ACC112 (cell line): ENCODE measurements at regions not wholly inside any gene's neighbourhood (a gene's known extent, or its start where the extent isn't known, plus 50 kb on each side); places are given as distances from the start of the nearest gene placed in this dataset.

Experiments
- H2AFZ ChIP-seq: fragments of 200-600 bp; sonication (generic); one replicate; pipeline ENCODE4 v1.6.0; 2017; ENCODE audit warnings: antibody characterized with exemption, low read length; ENCODE audit not compliant: unreplicated experiment
- H3K27ac ChIP-seq: fragments of 200-600 bp; sonication (generic); 2 replicates; pipeline ENCODE4 v1.5.1; 2014; ENCODE audit warnings: low read depth, mild to moderate bottlenecking, antibody characterized with exemption, low read length, moderate library complexity
- H3K27me3 ChIP-seq: fragments of 200-600 bp; sonication (generic); 2 replicates; pipeline ENCODE4 v1.6.1; 2014; ENCODE audit warnings: mild to moderate bottlenecking, antibody characterized with exemption, low read length, moderate library complexity, mixed read lengths; ENCODE audit not compliant: insufficient read depth
- H3K36me3 ChIP-seq: fragments of 200-600 bp; sonication (generic); 2 replicates; pipeline ENCODE4 v1.6.1; 2016; ENCODE audit warnings: mild to moderate bottlenecking, antibody characterized with exemption, low read length, moderate library complexity, mixed read lengths; ENCODE audit not compliant: insufficient read depth
- H3K4me1 ChIP-seq: fragments of 200-600 bp; sonication (generic); one replicate; pipeline ENCODE4 v1.6.1; 2016; ENCODE audit warnings: low read length, mixed read lengths; ENCODE audit not compliant: insufficient read depth, unreplicated experiment, control insufficient read depth
- H3K4me3 ChIP-seq: fragments of 200-600 bp; sonication (generic); 2 replicates; pipeline ENCODE4 v1.5.1; 2014; ENCODE audit warnings: mild to moderate bottlenecking, low read depth, low read length
- H3K79me2 ChIP-seq: fragments of 200-600 bp; sonication (generic); one replicate; pipeline ENCODE4 v1.6.0; 2016; ENCODE audit warnings: low read length; ENCODE audit not compliant: control insufficient read depth, unreplicated experiment, insufficient read depth

DNA sequence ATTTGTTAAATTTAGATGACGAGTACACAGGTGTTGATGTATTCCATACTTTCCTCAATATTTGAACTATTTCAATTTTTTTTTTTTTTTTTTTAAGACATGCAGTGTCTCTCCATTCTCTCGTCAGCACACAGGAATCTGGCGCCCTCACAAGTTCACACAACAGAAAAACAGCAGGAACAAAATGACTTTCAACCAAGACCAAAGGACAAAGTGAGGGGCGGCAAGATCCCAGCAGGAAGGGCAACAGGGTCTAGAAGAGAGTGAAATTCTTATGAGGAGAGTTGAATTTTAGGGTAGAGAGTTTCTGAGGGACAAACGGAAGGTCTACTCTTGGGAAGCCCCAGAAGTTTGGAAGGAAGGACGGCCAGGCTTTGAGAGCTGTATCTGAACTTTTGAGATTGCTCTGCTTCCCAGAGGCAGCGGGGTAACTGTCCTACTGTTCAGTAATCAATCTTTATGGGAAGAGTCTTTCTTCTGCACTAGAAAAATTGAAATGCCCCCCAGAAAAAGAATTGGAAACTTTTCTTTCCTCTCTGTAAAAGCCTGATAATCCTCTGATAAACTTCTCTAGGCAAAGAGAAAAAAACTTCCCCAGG lies 760.2 kb downstream of the RAB28 start:
- no peak overlapping the region for H2AFZ ChIP-seq
- peaks cover 20% of the 10 kb centered on the region; the same call in 1 of the 2 replicates for H3K27me3 ChIP-seq
- H3K27ac ChIP-seq, result no peak overlapping the region
- no peak overlapping the region for H3K4me3 ChIP-seq
- H3K4me1 ChIP-seq, result no peaks in the 10 kb centered on the region
- no peaks in the 10 kb centered on the region for H3K36me3 ChIP-seq
- no peaks in the 10 kb centered on the region for H3K79me2 ChIP-seq

DNA sequence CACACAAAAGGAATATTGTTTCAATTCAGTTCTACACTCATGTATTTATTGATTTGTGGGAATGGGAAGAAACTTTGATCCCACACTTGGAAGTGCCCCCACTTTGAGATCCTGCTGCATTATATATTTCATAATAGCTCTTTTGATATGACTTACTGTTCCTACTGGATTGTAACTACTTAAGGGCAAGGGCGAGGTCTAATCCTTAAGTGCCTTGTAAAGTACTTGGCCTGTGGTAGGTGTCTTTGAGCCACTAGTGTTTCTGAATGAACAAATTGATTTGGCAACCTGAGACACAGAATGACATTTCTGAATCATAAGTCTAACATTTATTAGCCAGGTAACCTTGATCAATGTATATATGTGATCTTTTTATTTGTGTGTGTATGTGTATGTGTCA lies 767.2 kb downstream of the RAB28 start:
- Histone ChIP-seq H3K36me3 (no peaks in the 10 kb centered on the region), H3K4me1 (no peaks in the 10 kb centered on the region), H3K27ac (no peak overlapping the region), H3K79me2 (no peaks in the 10 kb centered on the region), H3K4me3 (no peak overlapping the region), H2AFZ (no peak overlapping the region), H3K27me3 (peaks cover 8% of the 10 kb centered on the region; the same call in 1 of the 2 replicates)

DNA sequence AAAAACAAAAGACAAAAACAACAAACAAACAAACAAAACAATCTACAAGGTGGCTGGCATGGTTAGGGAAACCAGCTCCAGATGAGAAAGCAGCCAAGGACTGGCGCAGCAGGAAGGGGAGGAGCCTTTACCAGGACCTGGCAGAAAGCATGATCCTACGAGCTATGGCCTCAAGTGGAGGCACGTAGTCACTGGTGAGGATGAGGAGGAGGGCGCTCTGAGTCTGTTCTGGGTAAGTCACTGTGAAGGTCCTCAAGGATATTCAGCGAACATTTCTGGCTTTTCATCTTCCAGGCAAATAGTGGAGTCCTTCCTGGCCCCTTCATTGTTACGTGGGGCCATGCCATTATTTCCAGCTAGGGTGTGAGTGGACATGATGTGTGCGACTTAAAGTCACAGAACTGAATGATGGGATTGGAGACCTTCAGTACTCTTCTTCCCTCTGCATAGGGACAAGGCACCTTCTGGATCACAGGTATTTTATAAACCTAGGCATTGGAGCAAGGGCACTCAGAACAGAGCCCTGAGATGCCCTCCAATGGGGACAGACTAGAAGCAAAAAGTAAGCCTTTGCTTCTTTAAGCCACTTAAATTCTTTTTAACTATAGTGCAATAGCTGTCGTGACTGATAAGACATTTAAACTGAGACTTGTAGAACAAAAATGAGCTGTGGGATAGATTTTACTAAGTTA lies 771.3 kb downstream of the RAB28 start:
- H3K4me3 ChIP-seq, result no peak overlapping the region
- no peak overlapping the region for H2AFZ ChIP-seq
- no peaks in the 10 kb centered on the region for H3K36me3 ChIP-seq
- no peaks in the 10 kb centered on the region for H3K27me3 ChIP-seq
- no peaks in the 10 kb centered on the region for H3K4me1 ChIP-seq
- H3K79me2 ChIP-seq, result no peaks in the 10 kb centered on the region
- no peak overlapping the region for H3K27ac ChIP-seq

DNA sequence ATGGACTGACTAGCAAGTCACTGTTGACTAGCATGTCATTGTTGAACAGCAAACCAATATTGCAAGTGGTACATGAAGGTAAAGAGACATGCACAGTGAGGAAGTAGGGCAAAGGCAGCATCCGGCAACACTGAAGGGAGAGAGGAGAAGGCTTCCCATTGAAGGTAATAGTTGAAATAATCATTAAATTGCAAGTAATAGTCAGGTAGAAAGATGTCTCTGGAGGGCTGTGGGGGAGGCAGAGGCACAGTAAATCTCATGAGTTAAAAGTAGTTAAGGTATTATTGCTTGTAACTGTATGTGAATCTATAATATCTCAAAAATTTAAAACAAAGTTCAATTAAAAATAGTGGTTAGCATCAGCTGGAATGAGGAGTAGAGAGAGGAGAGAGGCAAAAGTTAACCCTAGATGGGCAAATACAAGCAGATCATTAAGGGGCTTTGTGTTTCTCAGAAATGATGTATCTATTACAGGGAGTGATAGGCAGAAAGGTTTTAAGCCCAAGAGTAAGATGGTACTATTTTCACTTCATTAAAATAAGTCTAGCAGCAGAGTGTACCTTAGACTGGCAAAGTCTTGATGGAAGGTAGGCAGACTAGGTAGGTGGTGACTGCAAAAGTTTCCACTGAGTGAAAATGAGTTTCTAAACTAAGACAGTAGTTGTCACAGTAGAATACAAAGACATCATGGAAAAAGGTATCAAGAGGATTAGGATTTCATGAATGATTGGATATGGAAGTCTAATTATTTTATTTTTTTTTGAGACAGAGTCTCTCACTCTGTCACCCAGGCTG lies 776.6 kb downstream of the RAB28 start:
- H3K36me3 ChIP-seq, result no peaks in the 10 kb centered on the region
- H3K27ac ChIP-seq, result no peak overlapping the region
- H3K79me2 ChIP-seq, result no peaks in the 10 kb centered on the region
- no peaks in the 10 kb centered on the region for H3K4me1 ChIP-seq
- no peak overlapping the region for H2AFZ ChIP-seq
- H3K4me3 ChIP-seq, result no peak overlapping the region
- H3K27me3 ChIP-seq, result no peaks in the 10 kb centered on the region; the same call in 1 of the 2 replicates

DNA sequence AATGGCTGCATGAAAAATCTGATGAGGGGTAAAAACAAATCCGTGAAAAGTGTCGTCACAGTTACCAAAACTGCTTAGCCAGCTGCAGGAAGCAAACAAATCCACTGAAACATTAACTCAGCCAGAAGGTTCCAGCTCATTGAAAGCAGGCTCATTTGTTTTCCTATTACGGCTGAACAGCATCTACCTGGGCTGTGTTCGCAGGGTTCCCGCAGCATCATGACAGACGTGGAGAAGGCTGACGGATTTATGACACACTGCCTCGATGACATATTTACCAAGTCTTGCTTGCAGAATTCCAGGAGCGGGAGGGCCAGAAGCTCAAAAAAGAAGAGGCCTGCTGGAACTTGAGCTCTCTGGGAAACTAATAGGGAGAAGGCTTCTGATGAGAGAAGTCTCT lies 781.1 kb downstream of the RAB28 start:
- no peak overlapping the region for H2AFZ ChIP-seq
- no peak overlapping the region for H3K27ac ChIP-seq

DNA sequence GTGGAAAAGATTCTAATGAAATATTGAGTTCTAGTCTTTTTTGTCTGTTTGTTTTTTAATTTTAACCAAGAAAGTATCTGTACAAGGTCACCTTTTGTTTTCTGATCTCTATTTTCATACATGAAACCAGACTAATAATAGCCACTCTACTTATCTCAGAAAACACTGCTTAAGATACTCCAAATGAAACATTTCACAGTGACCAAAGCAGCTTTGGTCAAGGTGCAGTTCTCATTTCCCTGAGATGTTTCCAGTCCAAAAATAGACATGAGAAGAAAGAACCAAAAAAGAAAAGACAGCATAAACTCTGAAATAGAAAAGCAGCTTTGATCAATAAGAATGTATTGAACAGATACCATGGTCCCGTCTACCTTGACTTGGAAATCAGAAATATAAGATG lies 782.8 kb downstream of the RAB28 start:
- H3K4me3 ChIP-seq, result no peak overlapping the region
- no peaks in the 10 kb centered on the region for H3K4me1 ChIP-seq
- no peaks in the 10 kb centered on the region; the same call in 1 of the 2 replicates for H3K27me3 ChIP-seq
- no peak overlapping the region for H2AFZ ChIP-seq
- H3K36me3 ChIP-seq, result no peaks in the 10 kb centered on the region
- no peak overlapping the region for H3K27ac ChIP-seq
- no peaks in the 10 kb centered on the region for H3K79me2 ChIP-seq

More for the DNA sequence above, 781.1 kb downstream of the RAB28 start:
- Histone ChIP-seq H3K36me3 (no peaks in the 10 kb centered on the region), H3K4me3 (no peak overlapping the region), H3K27me3 (no peaks in the 10 kb centered on the region; the same call in 1 of the 2 replicates), H3K4me1 (no peaks in the 10 kb centered on the region), H3K79me2 (no peaks in the 10 kb centered on the region)

DNA sequence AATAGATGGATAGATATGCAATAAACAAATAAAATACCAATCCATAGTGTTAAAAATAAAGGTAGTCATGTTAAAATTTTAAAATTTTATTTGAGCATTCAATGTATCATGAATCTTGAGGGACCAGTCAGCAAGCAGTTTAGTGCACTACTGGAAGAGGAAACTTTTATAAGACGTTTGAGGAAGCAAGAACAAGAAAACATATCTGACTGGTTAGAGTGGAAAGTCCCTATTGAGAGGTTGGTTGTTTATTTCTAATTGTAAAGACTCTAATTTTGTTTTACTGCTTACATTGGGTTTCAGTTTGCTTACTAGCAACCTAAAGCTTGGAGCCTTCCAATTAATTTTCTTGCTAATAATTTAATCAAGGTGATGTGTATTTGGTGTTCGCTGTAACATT lies 786.2 kb downstream of the RAB28 start:
- Histone ChIP-seq H3K79me2 (no peaks in the 10 kb centered on the region), H3K27me3 (no peaks in the 10 kb centered on the region), H2AFZ (no peak overlapping the region), H3K4me1 (no peaks in the 10 kb centered on the region), H3K27ac (no peak overlapping the region), H3K36me3 (no peaks in the 10 kb centered on the region), H3K4me3 (no peak overlapping the region)

DNA sequence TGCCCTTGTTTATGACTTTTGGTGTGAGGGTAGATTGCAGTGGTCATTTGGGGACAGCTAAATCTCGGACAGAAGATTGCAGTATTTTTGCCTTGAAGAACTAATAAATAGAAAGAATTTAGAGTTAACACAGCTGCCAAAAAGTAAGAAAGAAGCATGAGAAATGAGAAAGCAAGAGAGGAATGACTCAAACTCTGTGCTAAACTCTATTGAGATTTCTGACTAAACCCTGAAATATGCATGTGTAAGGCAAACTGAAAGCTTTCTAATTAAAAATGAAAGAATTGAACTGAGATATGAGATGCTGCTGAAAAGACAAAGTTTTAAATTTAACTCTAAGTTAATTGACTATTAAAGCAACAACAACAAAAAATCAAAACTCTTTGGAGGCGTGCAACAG lies 791.3 kb downstream of the RAB28 start:
- H2AFZ ChIP-seq, result no peak overlapping the region
- H3K36me3 ChIP-seq, result no peaks in the 10 kb centered on the region
- no peaks in the 10 kb centered on the region for H3K79me2 ChIP-seq
- H3K4me1 ChIP-seq, result no peaks in the 10 kb centered on the region
- H3K27me3 ChIP-seq, result no peaks in the 10 kb centered on the region
- H3K4me3 ChIP-seq, result no peak overlapping the region
- H3K27ac ChIP-seq, result no peak overlapping the region

DNA sequence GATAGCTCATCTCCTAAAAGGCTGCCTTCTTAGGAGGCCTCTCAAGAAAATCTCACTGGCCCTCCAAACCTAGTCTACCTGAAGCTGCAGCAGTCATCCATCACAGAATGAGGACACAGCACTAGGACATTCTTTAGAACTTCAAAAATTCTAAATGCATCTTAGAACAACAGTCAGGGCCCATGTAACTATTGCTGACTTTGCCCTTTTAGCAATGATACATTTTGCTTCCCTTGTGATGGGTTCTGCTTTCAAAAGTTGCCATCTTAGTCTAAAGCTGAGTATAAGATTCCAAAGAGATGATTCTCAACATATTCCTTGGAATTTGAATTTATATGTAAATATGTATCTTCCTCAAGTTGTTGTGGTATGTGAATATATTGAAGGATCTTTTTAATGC lies 793.0 kb downstream of the RAB28 start:
- no peak overlapping the region for H3K4me3 ChIP-seq
- H3K4me1 ChIP-seq, result no peaks in the 10 kb centered on the region
- H3K27ac ChIP-seq, result no peak overlapping the region
- no peaks in the 10 kb centered on the region for H3K27me3 ChIP-seq
- no peaks in the 10 kb centered on the region for H3K79me2 ChIP-seq
- no peaks in the 10 kb centered on the region for H3K36me3 ChIP-seq
- no peak overlapping the region for H2AFZ ChIP-seq

DNA sequence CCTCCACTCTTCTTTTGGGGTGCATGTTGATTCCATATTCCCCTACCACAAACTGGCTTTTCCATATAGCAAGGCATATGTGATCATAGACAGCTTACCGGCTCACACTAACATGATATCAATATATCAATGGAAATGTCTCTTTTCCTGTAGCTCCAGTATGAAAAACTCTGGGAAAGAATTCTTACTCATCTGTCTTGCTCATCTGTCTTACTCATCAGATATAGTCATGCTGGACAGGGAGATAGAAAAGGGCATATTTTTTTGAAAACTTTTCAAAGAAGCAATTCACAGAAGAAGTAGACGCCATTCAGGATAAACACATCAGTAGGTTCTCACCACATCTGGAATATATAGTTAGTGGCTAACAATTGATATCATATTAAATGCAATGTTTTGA lies 794.7 kb downstream of the RAB28 start:
- Histone ChIP-seq H2AFZ (no peak overlapping the region), H3K36me3 (no peaks in the 10 kb centered on the region), H3K4me3 (no peak overlapping the region), H3K79me2 (no peaks in the 10 kb centered on the region), H3K27ac (no peak overlapping the region), H3K4me1 (no peaks in the 10 kb centered on the region), H3K27me3 (no peaks in the 10 kb centered on the region)
